ENCODE measurements at regions not wholly inside any gene's neighbourhood (a gene's known extent, or its start where the extent isn't known, plus 50 kb on each side); places are given as distances from the start of the nearest gene placed in this dataset.

DNA sequence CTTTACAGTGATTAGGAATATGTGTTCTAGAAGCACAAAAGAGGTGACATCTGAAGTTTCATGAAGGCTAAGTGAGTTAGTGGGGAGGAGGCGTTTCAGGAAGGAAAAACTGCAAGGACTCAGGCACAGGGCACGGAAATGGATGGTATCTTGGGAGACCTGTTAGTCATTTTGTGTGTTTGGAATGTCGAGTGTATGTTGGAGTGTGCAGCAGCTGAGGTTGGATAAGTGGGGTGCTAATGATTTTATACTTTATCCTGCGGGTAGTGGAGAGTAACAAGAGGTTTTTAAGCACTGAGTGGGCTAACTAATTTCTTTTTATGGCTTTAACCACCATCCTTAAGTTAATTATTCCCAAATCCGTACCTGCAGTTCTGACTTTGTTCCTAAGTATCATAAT, 571.5 kb upstream of the FBXO33 start:
- TF ChIP-seq CTCF (IDR thresholded peaks at IDR 0.05) (no peak), ZFX (IDR thresholded peaks at IDR 0.05; ENCODE audit: borderline replicate concordance) (no peak)

Data from 22Rv1 (cell line).